HG02759 (cell line): ENCODE measurements at regions not wholly inside any gene's neighbourhood (a gene's known extent, or its start where the extent isn't known, plus 50 kb on each side); places are given as distances from the start of the nearest gene placed in this dataset.

Source experiments
- ATAC-seq: cut with Tn5 transposase; IDR thresholded peaks from one replicate; pipeline ENCODE4 v1.9.1; 2021; ENCODE audit warnings: mild to moderate bottlenecking, moderate library complexity; ENCODE audit not compliant: unreplicated experiment

GRCh38 chr16:6349725-6350124 lies 982.9 kb upstream of the RBFOX1 start:
- ATAC-seq, result no peak

DNA sequence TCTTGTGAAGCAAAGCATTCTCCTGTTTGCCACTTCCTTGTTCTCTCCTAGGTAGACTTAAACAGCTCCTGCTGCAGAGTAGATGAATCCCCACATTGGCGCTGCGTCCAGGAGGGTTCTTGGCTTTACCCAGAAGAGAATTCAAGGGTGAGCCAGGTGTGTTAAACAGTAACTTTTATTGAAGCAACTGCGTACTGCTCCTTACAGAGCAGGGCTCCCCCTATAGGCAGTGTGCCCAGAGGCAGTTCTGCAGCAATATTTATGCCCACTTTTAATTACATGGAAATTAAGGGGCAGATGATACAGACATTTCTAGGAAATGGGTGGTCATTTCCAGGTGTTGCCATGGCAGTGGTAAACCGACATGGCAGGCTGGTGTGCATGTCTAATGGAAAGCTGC lies 987.6 kb upstream of the RBFOX1 start:
- no peak for ATAC-seq

- no peak for ATAC-seq
Observed at GRCh38 chr16:6343157-6343556, 989.5 kb upstream of the RBFOX1 start.

GRCh38 chr16:6341981-6342380 lies 990.7 kb upstream of the RBFOX1 start:
- ATAC-seq, result no peak

DNA sequence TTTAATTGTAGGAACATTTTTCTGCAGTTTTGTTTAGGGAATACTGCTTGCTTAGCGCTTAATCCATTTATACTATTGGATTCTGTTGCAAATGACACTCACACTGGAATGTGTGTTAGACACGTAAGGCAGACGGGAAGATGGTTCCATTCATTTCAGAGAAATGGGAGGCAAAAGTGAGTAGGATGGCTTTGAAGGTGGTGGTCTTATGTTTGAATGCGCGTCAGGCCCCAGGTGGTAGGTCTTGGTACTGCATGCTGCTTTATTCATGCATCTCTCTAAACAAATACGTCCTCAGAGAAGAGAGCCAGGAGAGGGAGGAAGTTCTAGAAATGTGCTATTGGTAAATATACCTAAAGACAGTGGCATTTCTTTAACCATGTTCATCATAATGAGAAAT lies 997.6 kb upstream of the RBFOX1 start:
- ATAC-seq, result no peak

GRCh38 chr16:6331770-6332169 lies 1000.9 kb upstream of the RBFOX1 start:
- no peak for ATAC-seq

DNA sequence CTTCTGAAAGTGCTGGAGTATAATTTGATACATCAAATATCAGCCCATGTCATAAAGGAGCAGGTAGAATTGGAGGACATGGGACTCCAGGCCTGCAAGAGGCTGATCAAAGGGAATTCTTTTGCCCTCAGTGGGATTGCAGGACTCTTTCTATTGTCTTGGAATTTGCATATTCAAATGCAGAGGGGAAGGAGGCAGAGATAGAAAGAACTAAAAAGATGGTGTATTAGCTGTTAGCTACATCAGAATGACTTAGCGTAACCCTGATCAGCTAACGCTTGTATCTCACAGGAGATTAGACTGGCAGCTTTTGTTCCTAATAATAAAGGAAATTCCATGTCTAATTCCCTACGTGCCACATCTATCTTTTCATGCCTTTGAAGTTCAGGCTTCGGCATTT lies 1014.7 kb upstream of the RBFOX1 start:
- no peak for ATAC-seq

GRCh38 chr16:6309271-6309670 lies 1023.4 kb upstream of the RBFOX1 start:
- no peak for ATAC-seq

DNA sequence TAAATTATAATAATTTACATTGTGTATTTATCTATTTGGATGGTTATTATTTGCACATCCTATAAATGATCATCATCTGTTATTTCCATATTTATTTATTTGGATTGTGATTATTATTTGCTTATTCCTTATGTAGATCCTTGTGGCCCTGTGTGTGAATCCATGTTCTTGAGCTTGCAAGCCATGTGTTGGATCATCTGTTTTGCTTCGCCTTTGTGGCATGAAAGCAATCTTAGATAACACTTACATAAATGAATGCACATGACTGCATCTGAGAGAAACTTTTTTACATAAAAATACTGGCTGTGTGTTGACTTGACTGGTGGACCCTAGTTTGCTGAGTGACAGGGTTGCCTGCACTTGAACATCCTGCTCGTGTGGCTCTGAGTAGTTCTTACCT lies 1024.5 kb upstream of the RBFOX1 start:
- ATAC-seq, result no peak

DNA sequence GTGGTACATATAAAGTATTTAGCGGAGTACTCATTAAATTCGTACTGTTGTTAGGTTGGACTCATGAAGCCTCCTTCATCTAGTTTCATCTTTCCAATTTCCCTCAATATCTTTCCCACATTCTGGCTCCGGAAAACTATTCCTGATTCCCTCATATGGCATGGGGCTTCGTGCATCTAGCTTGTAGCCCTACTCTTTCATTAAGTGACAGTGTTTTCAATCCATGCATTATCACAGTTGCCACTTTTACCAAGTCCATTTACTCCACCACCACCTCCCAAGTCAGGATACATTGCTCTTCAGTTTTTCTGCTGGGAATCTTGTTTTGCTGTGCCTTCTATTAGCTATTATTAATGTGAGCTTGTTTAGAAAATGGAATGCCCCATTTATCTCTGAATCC lies 1032.1 kb upstream of the RBFOX1 start:
- ATAC-seq, result no peak

DNA sequence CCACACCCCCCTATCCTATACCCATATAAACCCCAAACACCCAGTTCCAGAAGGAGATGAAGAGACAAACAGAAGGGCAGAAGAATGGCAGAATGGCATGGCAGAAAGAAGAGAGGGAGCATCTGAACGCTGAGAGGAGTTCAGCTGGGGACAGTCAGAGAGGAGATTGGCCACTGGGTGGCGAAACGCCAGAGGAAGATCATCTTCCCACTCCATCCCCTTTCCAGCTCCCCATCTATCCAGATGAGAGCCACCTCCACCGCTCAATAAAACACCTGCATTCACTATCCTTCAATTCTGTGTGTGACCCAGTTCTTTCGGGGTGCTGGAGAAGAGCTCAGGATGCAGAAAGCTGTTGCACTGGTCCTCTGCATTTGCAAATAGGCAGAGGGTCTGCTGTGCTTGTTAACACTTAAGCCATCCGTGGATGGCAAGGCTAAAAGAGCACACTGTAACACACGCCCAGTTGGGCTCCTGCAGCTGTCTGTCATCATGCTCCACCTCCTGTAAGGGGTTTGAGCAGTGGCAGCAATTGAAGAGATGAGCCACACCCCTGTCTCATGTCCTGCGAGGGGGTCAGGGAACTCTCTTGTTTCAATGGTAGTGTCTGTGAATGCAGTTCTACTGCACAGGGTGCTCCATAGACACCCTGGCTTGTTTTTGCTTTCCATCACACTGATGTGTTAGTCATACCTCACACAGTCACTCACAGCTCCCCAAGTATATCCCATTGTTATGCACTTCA lies 1034.8 kb upstream of the RBFOX1 start:
- ATAC-seq, result no peak

DNA sequence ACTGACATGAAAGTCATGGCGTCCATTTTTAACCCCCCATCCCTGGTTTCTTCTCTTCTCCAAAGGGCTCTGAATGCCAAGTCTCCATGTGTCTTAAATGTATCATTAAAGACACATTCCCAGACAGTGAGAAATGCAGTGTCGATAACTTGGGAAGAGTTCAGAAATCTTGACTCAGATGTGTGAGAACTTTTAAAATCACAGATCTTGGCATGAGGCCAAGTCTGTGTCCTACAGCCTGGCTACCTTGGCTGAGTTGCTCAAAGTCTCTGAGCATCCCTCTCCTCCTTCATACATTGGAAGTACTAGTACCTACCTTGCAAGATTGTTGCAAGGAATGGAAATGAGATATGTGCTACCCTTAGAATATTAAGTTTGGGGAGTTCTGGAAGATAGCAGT lies 1046.5 kb upstream of the RBFOX1 start:
- no peak for ATAC-seq

DNA sequence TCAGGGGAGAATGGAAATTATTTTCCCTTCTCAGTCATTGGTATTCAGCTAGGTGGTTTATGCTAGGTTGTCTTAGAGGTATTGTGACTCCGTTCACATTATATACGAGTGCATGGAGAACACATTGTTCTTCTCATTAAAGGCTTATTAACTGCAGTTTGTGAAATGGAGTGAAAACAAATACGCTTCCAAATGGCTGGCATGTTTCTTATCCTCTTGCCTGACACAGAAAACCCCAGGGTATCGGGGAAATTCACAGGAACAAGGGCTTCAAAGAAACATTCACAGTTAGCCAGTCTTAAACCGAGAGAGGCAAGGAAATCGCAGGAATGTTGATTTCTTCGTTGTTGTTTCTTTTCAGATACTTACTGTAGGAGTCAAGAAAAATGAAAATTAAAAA lies 1047.9 kb upstream of the RBFOX1 start:
- ATAC-seq, result no peak

- no peak for ATAC-seq
Observed at GRCh38 chr16:6281994-6282393, 1050.7 kb upstream of the RBFOX1 start.

DNA sequence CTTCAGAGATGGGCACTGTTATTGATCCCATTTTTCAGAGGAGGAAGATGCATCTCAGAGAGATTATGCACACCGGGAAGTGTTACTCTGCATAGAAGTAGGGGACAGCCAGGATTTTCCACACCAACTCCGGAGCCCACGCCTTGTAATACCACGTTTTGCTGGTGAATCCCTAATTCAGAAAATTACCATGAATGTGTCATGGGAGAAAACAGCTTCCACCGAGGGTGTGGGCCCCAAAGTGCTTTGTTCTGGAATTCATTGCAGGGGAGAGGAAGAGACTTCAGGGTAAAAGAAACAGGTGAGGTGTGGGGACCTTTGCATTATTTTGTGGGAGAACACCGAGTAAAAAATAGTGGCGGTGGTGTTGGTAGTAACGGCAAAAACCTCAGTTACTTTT lies 1051.4 kb upstream of the RBFOX1 start:
- ATAC-seq, result no peak

DNA sequence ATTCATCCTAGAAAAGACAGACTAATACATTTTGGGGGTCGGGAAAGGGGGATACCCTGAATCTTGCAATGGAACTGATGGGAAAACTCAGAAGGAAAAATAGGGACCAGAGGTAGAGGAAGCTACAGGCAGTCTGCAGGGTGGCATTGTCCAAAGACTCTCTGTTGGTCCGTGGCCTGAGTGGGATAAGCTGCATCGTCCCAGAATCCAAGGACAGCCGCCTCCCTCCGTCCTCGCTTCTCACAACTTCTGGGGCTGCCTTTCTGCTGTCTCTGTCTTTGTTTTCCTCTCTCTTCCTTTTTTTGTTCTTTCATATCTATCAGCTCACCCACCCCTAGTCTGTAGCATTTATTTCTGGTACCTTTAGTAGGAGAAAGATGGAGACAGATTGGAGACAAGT lies 1052.6 kb upstream of the RBFOX1 start:
- no peak for ATAC-seq

- ATAC-seq, result no peak
Observed at GRCh38 chr16:6279286-6279685, 1053.4 kb upstream of the RBFOX1 start.

DNA sequence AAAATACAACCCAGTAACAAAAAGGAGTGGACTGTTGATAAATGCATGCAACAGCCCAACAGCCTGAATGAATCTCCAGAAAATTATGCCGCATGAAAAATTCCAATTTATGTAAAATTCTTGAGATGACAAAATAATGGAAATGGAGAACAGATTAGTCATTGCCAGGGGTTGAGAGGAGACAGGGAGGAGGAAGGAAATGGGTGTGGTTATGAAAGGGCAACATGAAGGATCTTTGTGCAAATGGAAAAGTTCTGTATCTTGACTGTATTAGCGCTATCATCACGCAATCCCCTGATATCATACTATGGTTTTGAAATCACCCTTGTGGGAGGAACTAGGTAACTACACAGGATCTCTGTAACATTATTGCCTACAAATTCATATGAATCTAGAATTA lies 1058.3 kb upstream of the RBFOX1 start:
- no peak for ATAC-seq

- no peak for ATAC-seq
Observed at GRCh38 chr16:6267682-6268081, 1065.0 kb upstream of the RBFOX1 start.

DNA sequence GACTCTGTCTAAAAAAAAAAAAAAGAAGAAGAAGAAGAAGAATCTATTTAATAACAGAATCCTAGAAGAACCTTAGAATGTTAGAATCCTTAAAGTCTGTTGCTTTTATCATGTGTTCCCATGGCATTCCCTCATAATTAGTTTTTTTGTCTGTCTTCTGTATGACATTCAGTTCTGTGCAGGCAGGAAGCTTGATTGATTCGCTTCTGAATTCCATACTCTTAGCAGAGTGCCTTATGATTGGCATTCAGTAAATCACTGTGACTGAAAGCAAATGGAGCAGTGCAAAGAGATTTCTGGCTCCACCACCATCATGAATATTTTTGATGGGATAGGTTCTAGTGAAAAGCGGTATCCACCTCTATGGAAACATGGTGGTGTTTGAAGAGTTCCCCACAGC lies 1065.9 kb upstream of the RBFOX1 start:
- no peak for ATAC-seq

DNA sequence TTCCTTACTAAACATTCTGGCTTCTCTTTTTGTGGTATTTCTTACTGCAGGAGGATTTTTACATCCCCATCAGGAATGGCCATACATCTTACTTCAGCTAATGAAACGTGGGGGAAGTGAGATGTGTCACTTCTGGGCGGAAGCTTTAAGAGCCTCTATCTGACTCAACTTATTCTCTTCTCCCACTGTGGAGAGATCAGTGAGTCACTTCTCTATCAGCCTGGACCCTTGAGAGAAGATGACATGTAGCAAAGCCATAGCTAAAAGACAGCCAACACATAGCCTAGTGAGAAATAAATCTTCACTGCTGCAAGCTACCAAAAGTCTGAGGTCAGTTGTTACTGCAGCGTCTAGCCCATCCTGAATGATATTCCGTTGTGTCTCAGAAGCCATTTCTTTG lies 1066.7 kb upstream of the RBFOX1 start:
- no peak for ATAC-seq

GRCh38 chr16:6258056-6258455 lies 1074.6 kb upstream of the RBFOX1 start:
- no peak for ATAC-seq

GRCh38 chr16:6252541-6252940 lies 1080.1 kb upstream of the RBFOX1 start:
- no peak for ATAC-seq
